Endothelial cell (in vitro differentiated cells): ENCODE measurements at regions not wholly inside any gene's neighbourhood (a gene's known extent, or its start where the extent isn't known, plus 50 kb on each side); places are given as distances from the start of the nearest gene placed in this dataset.

ENCODE experiments used
- DNase-seq: peaks from one replicate; pipeline ENCODE4 v3.0.0; 2021; ENCODE audit warnings: low spot score
- H3K27ac Mint-ChIP-seq: one replicate; pipeline ENCODE4 v1.8.0; 2021; ENCODE audit warnings: mixed read lengths, inconsistent platforms; ENCODE audit not compliant: unreplicated experiment
- H3K27me3 Mint-ChIP-seq: one replicate; pipeline ENCODE4 v1.8.0; 2021; ENCODE audit warnings: mild to moderate bottlenecking, moderate library complexity, mixed read lengths, inconsistent platforms; ENCODE audit not compliant: unreplicated experiment
- H3K36me3 Mint-ChIP-seq: one replicate; pipeline ENCODE4 v1.8.0; 2021; ENCODE audit warnings: mild to moderate bottlenecking, low read depth, mixed read lengths, inconsistent platforms; ENCODE audit not compliant: unreplicated experiment
- H3K4me1 Mint-ChIP-seq: one replicate; pipeline ENCODE4 v1.8.0; 2021; ENCODE audit warnings: mild to moderate bottlenecking, mixed read lengths, inconsistent platforms; ENCODE audit not compliant: unreplicated experiment
- H3K4me3 Mint-ChIP-seq: one replicate; pipeline ENCODE4 v1.8.0; 2021; ENCODE audit warnings: mild to moderate bottlenecking, mixed read lengths, inconsistent platforms; ENCODE audit not compliant: unreplicated experiment
- H3K9me3 Mint-ChIP-seq: one replicate; pipeline ENCODE4 v1.8.0; 2021; ENCODE audit warnings: mixed read lengths, inconsistent platforms; ENCODE audit not compliant: unreplicated experiment
- TF ChIP-seq, protein P1 (sequence below): fragments of 200-600 bp; sonication (generic); IDR thresholded peaks from one replicate; pipeline ENCODE4 v1.5.0; 2021; ENCODE audit warnings: antibody characterized with exemption; ENCODE audit not compliant: unreplicated experiment

DNA sequence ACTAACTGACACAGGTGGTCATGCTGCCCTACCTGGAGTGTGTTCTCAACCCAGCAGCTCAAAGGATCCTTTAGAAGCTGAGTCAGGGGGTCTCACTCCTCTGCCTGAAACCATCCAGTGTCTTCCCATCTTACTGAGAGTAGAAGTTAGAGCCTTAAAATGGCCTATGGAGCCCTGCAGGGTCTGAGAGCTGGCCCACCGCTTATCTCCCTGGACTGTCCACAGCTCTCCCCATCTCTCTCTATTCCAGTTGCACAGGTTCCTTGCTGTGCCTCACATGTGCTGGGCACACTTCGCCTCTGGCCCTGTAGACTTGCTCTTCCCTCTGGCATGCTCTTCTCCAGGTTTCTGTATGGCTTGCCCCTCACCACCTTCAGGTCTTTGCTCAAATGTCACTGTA lies 148.6 kb upstream of the CACNA1E start:
- DNase-seq: no peak
- no peaks in the 10 kb centered on the region for H3K27me3 Mint-ChIP-seq
- TF ChIP-seq, protein P1, sequence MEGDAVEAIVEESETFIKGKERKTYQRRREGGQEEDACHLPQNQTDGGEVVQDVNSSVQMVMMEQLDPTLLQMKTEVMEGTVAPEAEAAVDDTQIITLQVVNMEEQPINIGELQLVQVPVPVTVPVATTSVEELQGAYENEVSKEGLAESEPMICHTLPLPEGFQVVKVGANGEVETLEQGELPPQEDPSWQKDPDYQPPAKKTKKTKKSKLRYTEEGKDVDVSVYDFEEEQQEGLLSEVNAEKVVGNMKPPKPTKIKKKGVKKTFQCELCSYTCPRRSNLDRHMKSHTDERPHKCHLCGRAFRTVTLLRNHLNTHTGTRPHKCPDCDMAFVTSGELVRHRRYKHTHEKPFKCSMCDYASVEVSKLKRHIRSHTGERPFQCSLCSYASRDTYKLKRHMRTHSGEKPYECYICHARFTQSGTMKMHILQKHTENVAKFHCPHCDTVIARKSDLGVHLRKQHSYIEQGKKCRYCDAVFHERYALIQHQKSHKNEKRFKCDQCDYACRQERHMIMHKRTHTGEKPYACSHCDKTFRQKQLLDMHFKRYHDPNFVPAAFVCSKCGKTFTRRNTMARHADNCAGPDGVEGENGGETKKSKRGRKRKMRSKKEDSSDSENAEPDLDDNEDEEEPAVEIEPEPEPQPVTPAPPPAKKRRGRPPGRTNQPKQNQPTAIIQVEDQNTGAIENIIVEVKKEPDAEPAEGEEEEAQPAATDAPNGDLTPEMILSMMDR: no peak
- no peak overlapping the region for H3K4me3 Mint-ChIP-seq
- no peaks in the 10 kb centered on the region for H3K4me1 Mint-ChIP-seq
- no peaks in the 10 kb centered on the region for H3K9me3 Mint-ChIP-seq
- H3K27ac Mint-ChIP-seq: no peak overlapping the region
- H3K36me3 Mint-ChIP-seq: no peaks in the 10 kb centered on the region

DNA sequence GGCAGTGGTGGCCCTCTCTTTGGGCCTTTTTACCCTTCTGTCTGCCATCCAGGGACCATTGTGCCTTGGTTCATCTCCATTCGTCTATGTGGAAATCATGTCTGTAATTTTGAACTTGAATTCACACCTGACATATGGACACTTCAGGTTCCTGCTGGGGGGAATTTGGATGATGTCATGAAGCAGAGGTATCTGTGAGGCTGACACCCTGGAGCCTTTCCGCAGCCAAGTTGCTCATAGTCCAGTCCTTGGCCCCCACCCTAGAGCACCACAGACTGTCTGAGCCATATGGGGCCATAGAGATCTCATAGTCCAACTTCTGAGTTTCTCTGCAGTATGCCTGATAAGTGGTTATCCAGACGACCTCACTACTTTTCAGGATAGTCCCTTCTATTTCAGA lies 147.7 kb upstream of the CACNA1E start:
- Mint-ChIP-seq H3K36me3 (no peaks in the 10 kb centered on the region), H3K27ac (no peak overlapping the region), H3K4me3 (no peak overlapping the region), H3K9me3 (no peaks in the 10 kb centered on the region), H3K27me3 (no peaks in the 10 kb centered on the region), H3K4me1 (no peaks in the 10 kb centered on the region)
- DNase-seq: no peak
- TF ChIP-seq, protein P1: no peak

DNA sequence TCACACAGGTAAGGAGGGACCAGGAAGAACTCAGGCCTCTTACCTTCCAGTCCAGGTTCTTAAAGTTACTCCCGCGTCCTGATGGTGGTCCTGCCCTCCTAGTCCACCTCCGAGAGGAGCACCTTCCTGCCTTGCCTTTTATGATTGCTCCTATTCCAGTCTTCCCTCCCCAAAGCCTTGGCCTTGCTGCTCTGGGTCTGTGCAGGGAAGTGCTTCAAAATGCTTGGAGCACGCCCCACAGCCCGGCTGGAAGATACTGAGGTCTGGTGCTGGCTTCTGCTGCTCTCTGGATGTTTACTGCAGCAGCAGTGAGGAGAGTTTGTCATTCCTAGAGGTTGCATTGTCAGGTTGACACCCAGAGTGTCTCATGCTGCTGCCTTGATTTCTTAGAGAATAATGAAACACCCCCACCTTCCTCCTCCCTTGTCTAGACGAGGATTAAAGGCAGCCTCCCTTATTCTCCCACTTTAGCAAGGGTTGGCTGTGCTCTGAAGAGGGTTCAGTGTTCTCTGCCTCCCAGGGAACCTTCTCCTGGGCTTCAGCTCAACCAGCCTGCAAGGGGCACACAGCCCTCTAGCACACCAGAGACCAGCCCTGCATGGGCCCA lies 142.2 kb upstream of the CACNA1E start:
- Mint-ChIP-seq H3K4me1 (no peaks in the 10 kb centered on the region), H3K4me3 (no peak overlapping the region), H3K27me3 (peaks cover 1% of the 10 kb centered on the region), H3K9me3 (no peaks in the 10 kb centered on the region), H3K27ac (no peak overlapping the region), H3K36me3 (no peaks in the 10 kb centered on the region)
- TF ChIP-seq, protein P1: no peak
- DNase-seq: no peak

DNA sequence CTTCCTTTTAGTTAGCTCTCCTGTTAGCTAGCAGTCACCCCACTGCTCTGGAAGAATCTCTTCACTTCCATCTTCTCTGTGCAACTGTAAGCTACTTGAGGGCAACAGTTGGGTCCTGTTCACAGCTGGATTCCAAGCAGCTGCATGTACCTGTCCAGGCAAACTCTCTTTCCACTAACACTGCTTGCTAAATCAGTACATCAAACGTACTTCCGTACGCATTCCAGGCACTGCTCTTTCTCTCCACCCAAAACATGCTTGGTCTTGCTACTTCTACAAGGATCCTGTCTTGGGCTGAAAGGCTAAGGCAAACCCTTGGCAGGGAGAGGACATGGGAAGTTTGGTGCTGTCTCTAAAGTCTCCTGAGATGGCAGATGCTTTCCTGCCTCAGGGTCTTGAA lies 139.2 kb upstream of the CACNA1E start:
- H3K9me3 Mint-ChIP-seq: no peaks in the 10 kb centered on the region
- no peak overlapping the region for H3K4me3 Mint-ChIP-seq
- no peak for DNase-seq
- no peak overlapping the region for H3K27ac Mint-ChIP-seq
- peaks cover 6% of the 10 kb centered on the region for H3K4me1 Mint-ChIP-seq
- TF ChIP-seq, protein P1: no peak
- peaks cover 14% of the 10 kb centered on the region for H3K27me3 Mint-ChIP-seq
- no peaks in the 10 kb centered on the region for H3K36me3 Mint-ChIP-seq

DNA sequence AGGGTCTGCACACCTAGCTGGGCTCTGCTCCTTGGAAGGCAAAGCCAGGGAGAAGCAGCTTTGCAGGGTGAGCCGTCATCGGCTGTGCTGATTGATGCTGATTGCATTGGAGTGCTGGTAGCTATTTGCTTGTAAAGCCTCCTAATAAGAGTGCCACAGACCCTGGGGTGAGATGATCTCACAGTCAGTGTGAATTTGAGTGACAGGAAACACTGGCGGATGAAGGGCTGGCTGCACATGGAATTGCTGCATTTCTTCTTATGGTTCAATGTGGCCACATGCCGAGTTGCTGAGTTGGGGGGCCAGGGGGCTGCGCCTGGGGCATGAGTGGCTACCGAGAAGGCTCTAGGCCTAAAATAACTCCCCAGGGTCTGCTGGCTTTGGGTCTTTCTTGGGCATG lies 138.2 kb upstream of the CACNA1E start:
- no peak overlapping the region for H3K27ac Mint-ChIP-seq
- H3K36me3 Mint-ChIP-seq: no peaks in the 10 kb centered on the region
- no peak overlapping the region for H3K4me3 Mint-ChIP-seq
- no peaks in the 10 kb centered on the region for H3K9me3 Mint-ChIP-seq
- DNase-seq: no peak
- peaks cover 14% of the 10 kb centered on the region for H3K27me3 Mint-ChIP-seq
- peaks cover 6% of the 10 kb centered on the region for H3K4me1 Mint-ChIP-seq
- TF ChIP-seq, protein P1: no peak
